Heart left ventricle (tissue), 16 donors: ENCODE measurements at regions not wholly inside any gene's neighbourhood (a gene's known extent, or its start where the extent isn't known, plus 50 kb on each side); places are given as distances from the start of the nearest gene placed in this dataset.

Source experiments
- ATAC-seq, 4 donors: fragments of 200-7000 bp; cut with Tn5 transposase; one replicate each; pipeline ENCODE4 v1.9.1; 2020 to 2022; ENCODE audit warnings: moderate library complexity in 4 of 4, mild to moderate bottlenecking in 3 of 4, moderate number of reproducible peaks in 1 of 4
- DNase-seq, 5 donors: peaks; one replicate each; pipeline ENCODE4 v3.0.0-alpha.2; 2020
- H3K27ac ChIP-seq, 12 donors: fragments of 200-600 bp; sonication (generic) in 4 of 12; one replicate each; pipeline versions ENCODE4 v1.5.0 to v1.8.0; 2016 to 2022; ENCODE audit warnings: mild to moderate bottlenecking in 2 of 12
- H3K27me3 ChIP-seq, 9 donors: fragments of 200-600 bp; sonication (generic) in 2 of 9; one replicate each; pipeline versions ENCODE4 v1.5.1 to v1.8.0; 2016 to 2022; ENCODE audit warnings: mild to moderate bottlenecking in 3 of 9
- H3K36me3 ChIP-seq, 9 donors: fragments of 200-600 bp; sonication (generic) in 2 of 9; one replicate each; pipeline versions ENCODE4 v1.5.0 to v1.8.0; 2018 to 2022; ENCODE audit warnings: mild to moderate bottlenecking in 2 of 9
- H3K4me1 ChIP-seq, 12 donors: fragments of 200-600 bp; sonication (generic) in 4 of 12; one replicate each; pipeline versions ENCODE4 v1.5.0 to v1.8.0; 2016 to 2022; ENCODE audit warnings: mild to moderate bottlenecking in 3 of 12
- H3K4me3 ChIP-seq, 12 donors: fragments of 200-600 bp; sonication (generic) in 4 of 12; one replicate each; pipeline versions ENCODE4 v1.5.0 to v1.8.0; 2017 to 2022; ENCODE audit warnings: mild to moderate bottlenecking in 9 of 12, moderate library complexity in 4 of 12
- H3K9me3 ChIP-seq, 12 donors: fragments of 200-600 bp; sonication (generic) in 4 of 12; one replicate each; pipeline versions ENCODE4 v1.5.0 to v1.8.0; 2016 to 2022; ENCODE audit warnings: mild to moderate bottlenecking in 1 of 12
- CTCF ChIP-seq, 12 donors: fragments of 200-600 bp; sonication (generic) in 4 of 12; IDR thresholded peaks; one replicate each; pipeline versions ENCODE4 v1.5.0 to v1.8.0; 2018 to 2022; ENCODE audit warnings: antibody characterized with exemption in 12 of 12, mild to moderate bottlenecking in 5 of 12
- POLR2A ChIP-seq, 2 donors: fragments of 450-650 bp; IDR thresholded peaks; one replicate each; pipeline ENCODE4 v1.6.1; 2017; ENCODE audit warnings: antibody characterized with exemption in 2 of 2, mild to moderate bottlenecking in 2 of 2, moderate library complexity in 2 of 2
- WGBS, 4 donors: extraction: QIAGEN DNeasy Blood & Tissue Kit in 2 of 4; methylation state at CpG; one replicate each; pipeline versions ENCODE4 v1.1.5 to v1.1.7; 2013 to 2018; 5-methylcytosine and 5-hydroxymethylcytosine counted together
- intact Hi-C, 10 donors: fragments of 100-400 bp; cut with DNase I; formaldehyde crosslinking; loops; one replicate each; pipeline versions ENCODE4 v1.11.1 to v1.14.2; 2022
- donor health status: ischemic (EF 13 %, LVEDD 7.1; RV severe dilation, severe dysfunction).
- donor health status: healthy with polysubstance abuse.
- donor health status: DM: no; HTN: yes; CAD: no.
- donor health status: DM: no; HTN: no; CAD: no.
- donor health status: ischemic (EF 25% LVEDD 6.9; RV normal size, moderate dysfunction).
- donor health status: ischemic (EF 25% LVEDD 5.7; RV mildly dilated, moderate dysfunction).
- donor health status: healthy.
- donor health status: DM: yes; HTN: yes; CAD: no.
- donor health status: ischemic (EF 35%, LVEDD 5.7; RV mildly dilated, moderate dysfunction).
- donor health status: nonischemic (EF 11% LVEDD 7.7; RV severe dilation, severe dysfunction).
- donor health status: DM: yes; HTN: yes; CAD: no.
- donor health status: PGD.
- donor health status: ischemic (EF 29% LVEDD 5.4; RV normal size, mild dysfunction).
- donor health status: nonischemic (EF 23%, LVEDD 6.1; RV moderate dilation, normal function).

GRCh38 chr10:64594072-64594471, 1072.9 kb downstream of the REEP3 start:
- no peak for DNase-seq
- H3K27ac ChIP-seq, result no peak overlapping the region
- no peaks in the 10 kb centered on the region for H3K36me3 ChIP-seq
- H3K27me3 ChIP-seq, result no peaks in the 10 kb centered on the region
- intact Hi-C loops, result no loop called here
- no peak for ATAC-seq
- WGBS, 4 donors, result 67 to 82% (median 80%) methylated on average over 3 of the region's 3 CpGs
- no peak for TF ChIP-seq POLR2A (IDR thresholded peaks at IDR 0.05)
- TF ChIP-seq CTCF (IDR thresholded peaks at IDR 0.05), result no peak
- no peak overlapping the region for H3K4me3 ChIP-seq
- H3K4me1 ChIP-seq, result no peaks in the 10 kb centered on the region
- H3K9me3 ChIP-seq, result no peaks in the 10 kb centered on the region

- intact Hi-C loops, result no loop called here
- Histone ChIP-seq H3K9me3 (no peaks in the 10 kb centered on the region), H3K27ac (no peak overlapping the region), H3K4me1 (no peaks in the 10 kb centered on the region), H3K4me3 (no peak overlapping the region), H3K36me3 (no peaks in the 10 kb centered on the region), H3K27me3 (no peaks in the 10 kb centered on the region)
- TF ChIP-seq CTCF (IDR thresholded peaks at IDR 0.05) (no peak), POLR2A (IDR thresholded peaks at IDR 0.05) (no peak)
- 85 to 93% (median 87%) methylated on average over 1 of the region's 1 CpG for WGBS, 4 donors
- ATAC-seq (no peak), DNase-seq (no peak)
Measured at GRCh38 chr10:64598600-64598999, 1077.4 kb downstream of the REEP3 start.

GRCh38 chr10:64601298-64601697, 1080.1 kb downstream of the REEP3 start:
- H3K36me3 ChIP-seq, result no peaks in the 10 kb centered on the region
- H3K27ac ChIP-seq, result no peak overlapping the region
- ATAC-seq (no peak), DNase-seq (no peak)
- no peak overlapping the region for H3K4me3 ChIP-seq
- no peaks in the 10 kb centered on the region for H3K27me3 ChIP-seq
- no peaks in the 10 kb centered on the region for H3K4me1 ChIP-seq
- TF ChIP-seq CTCF (IDR thresholded peaks at IDR 0.05) (no peak), POLR2A (IDR thresholded peaks at IDR 0.05) (no peak)
- H3K9me3 ChIP-seq, result no peaks in the 10 kb centered on the region
- intact Hi-C loops, result no loop called here
- WGBS, 4 donors, result 43 to 55% (median 51%) methylated on average over 3 of the region's 3 CpGs

GRCh38 chr10:64617085-64617484, 1095.9 kb downstream of the REEP3 start:
- Histone ChIP-seq H3K4me1 (no peaks in the 10 kb centered on the region), H3K4me3 (no peak overlapping the region), H3K27me3 (no peaks in the 10 kb centered on the region), H3K27ac (no peak overlapping the region), H3K9me3 (peaks cover 0 to 6% (median 0%) of the 10 kb centered on the region in 12 donors), H3K36me3 (no peaks in the 10 kb centered on the region)
- 37 to 51% (median 46%) methylated on average over 3 of the region's 3 CpGs for WGBS, 4 donors
- TF ChIP-seq CTCF (IDR thresholded peaks at IDR 0.05) (no peak), POLR2A (IDR thresholded peaks at IDR 0.05) (no peak)
- no peak for ATAC-seq
- intact Hi-C loops, result no loop called here
- DNase-seq, result no peak
